Ishikawa (cell line): ENCODE measurements at regions not wholly inside any gene's neighbourhood (a gene's known extent, or its start where the extent isn't known, plus 50 kb on each side); places are given as distances from the start of the nearest gene placed in this dataset.

Experiments
- CEBPB ChIP-seq: IDR thresholded peaks from 2 replicates; pipeline ENCODE4 v1.6.1; 2012
- EP300 ChIP-seq: IDR thresholded peaks from 2 replicates; pipeline ENCODE4 v1.6.1; 2012; ENCODE audit warnings: borderline replicate concordance
- NFIC ChIP-seq: IDR thresholded peaks from 2 replicates; pipeline ENCODE4 v1.6.1; 2012
- RAD21 ChIP-seq: IDR thresholded peaks from 2 replicates; pipeline ENCODE4 v1.6.1; 2012; ENCODE audit warnings: low read depth
- TAF1 ChIP-seq: IDR thresholded peaks from 2 replicates; pipeline ENCODE4 v1.6.1; 2012; ENCODE audit warnings: low read depth, mild to moderate bottlenecking
- YY1 ChIP-seq: IDR thresholded peaks from 2 replicates; pipeline ENCODE4 v1.6.1; 2012; ENCODE audit warnings: low read depth
- ZBTB7A ChIP-seq: IDR thresholded peaks from 2 replicates; pipeline ENCODE4 v1.6.1; 2012; ENCODE audit warnings: low read depth
- TF ChIP-seq, protein P1 (sequence below): IDR thresholded peaks from 2 replicates; pipeline ENCODE4 v1.6.1; 2012
- TF ChIP-seq, protein P2 (sequence below): IDR thresholded peaks from 2 replicates; pipeline ENCODE4 v1.6.1; 2012; ENCODE audit warnings: low read depth, mild to moderate bottlenecking

DNA sequence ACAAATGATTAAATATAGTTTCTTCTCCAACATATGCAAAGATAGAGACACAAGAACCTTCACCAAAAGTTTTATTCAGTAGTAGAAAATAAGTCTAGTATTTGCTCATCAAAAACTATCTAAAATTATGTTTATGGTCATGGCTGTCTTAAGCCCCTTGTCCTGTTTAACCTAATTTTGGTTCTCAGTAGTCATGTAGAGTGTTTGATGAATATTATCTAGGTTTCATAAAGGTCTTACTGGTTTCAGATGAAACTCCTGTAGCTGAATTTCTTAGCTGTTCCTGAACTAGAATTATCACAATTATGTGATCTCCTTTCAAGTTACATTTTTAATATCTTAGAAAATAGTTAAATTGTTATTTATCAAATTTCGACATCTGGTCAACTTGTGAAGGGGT is 228.0 kb upstream of the SPHKAP start:
- TF ChIP-seq TAF1, result no peak
- no peak for TF ChIP-seq ZBTB7A
- no peak for TF ChIP-seq CEBPB
- no peak for TF ChIP-seq YY1
- TF ChIP-seq, protein P1, sequence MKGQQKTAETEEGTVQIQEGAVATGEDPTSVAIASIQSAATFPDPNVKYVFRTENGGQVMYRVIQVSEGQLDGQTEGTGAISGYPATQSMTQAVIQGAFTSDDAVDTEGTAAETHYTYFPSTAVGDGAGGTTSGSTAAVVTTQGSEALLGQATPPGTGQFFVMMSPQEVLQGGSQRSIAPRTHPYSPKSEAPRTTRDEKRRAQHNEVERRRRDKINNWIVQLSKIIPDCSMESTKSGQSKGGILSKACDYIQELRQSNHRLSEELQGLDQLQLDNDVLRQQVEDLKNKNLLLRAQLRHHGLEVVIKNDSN, result no peak
- TF ChIP-seq, protein P2, sequence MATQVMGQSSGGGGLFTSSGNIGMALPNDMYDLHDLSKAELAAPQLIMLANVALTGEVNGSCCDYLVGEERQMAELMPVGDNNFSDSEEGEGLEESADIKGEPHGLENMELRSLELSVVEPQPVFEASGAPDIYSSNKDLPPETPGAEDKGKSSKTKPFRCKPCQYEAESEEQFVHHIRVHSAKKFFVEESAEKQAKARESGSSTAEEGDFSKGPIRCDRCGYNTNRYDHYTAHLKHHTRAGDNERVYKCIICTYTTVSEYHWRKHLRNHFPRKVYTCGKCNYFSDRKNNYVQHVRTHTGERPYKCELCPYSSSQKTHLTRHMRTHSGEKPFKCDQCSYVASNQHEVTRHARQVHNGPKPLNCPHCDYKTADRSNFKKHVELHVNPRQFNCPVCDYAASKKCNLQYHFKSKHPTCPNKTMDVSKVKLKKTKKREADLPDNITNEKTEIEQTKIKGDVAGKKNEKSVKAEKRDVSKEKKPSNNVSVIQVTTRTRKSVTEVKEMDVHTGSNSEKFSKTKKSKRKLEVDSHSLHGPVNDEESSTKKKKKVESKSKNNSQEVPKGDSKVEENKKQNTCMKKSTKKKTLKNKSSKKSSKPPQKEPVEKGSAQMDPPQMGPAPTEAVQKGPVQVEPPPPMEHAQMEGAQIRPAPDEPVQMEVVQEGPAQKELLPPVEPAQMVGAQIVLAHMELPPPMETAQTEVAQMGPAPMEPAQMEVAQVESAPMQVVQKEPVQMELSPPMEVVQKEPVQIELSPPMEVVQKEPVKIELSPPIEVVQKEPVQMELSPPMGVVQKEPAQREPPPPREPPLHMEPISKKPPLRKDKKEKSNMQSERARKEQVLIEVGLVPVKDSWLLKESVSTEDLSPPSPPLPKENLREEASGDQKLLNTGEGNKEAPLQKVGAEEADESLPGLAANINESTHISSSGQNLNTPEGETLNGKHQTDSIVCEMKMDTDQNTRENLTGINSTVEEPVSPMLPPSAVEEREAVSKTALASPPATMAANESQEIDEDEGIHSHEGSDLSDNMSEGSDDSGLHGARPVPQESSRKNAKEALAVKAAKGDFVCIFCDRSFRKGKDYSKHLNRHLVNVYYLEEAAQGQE, result no peak
- no peak for TF ChIP-seq EP300
- no peak for TF ChIP-seq RAD21
- TF ChIP-seq NFIC, result no peak
